Activated CD8-positive, alpha-beta T cell treated with anti-CD3 and anti-CD28 coated beads for 36 hours (primary cell): ENCODE measurements at regions not wholly inside any gene's neighbourhood (a gene's known extent, or its start where the extent isn't known, plus 50 kb on each side); places are given as distances from the start of the nearest gene placed in this dataset.

Source experiments
- ATAC-seq: fragments of 200-7000 bp; cut with Tn5 transposase; one replicate; pipeline ENCODE4 v1.10.0; 2021; ENCODE audit warnings: mild to moderate bottlenecking, moderate library complexity
- CTCF ChIA-PET: fragments of 350-600 bp; sonication (Branson Sonifier 250); formaldehyde crosslinking; loops from one replicate; lab custom pipeline; 2021; ENCODE audit warnings: antibody characterized with exemption; lab: Charles Lee
- POLR2A ChIA-PET: fragments of 350-600 bp; sonication (Branson Sonifier 250); formaldehyde crosslinking; loops from one replicate; lab custom pipeline; 2021; ENCODE audit warnings: antibody characterized with exemption; lab: Charles Lee
- DNase-seq: peaks from one replicate; pipeline ENCODE4 v3.0.0-alpha.2; 2020
- H3K27ac Mint-ChIP-seq: one replicate; pipeline ENCODE4 v1.8.0; 2021; ENCODE audit warnings: mild to moderate bottlenecking, mixed read lengths
- H3K27me3 Mint-ChIP-seq: one replicate; pipeline ENCODE4 v1.8.0; 2021; ENCODE audit warnings: mixed read lengths
- H3K36me3 Mint-ChIP-seq: one replicate; pipeline ENCODE4 v1.8.0; 2021; ENCODE audit warnings: low read depth, mixed read lengths
- H3K4me1 Mint-ChIP-seq: one replicate; pipeline ENCODE4 v1.8.0; 2021; ENCODE audit warnings: low read depth, mixed read lengths
- H3K4me3 Mint-ChIP-seq: one replicate; pipeline ENCODE4 v1.8.0; 2021; ENCODE audit warnings: mild to moderate bottlenecking, moderate library complexity, mixed read lengths
- H3K9me3 Mint-ChIP-seq: one replicate; pipeline ENCODE4 v1.8.0; 2021; ENCODE audit warnings: mixed read lengths
- CTCF ChIP-seq: fragments of 200-600 bp; IDR thresholded peaks from one replicate; pipeline ENCODE4 v1.8.0; 2022; ENCODE audit warnings: antibody characterized with exemption, mild to moderate bottlenecking
- intact Hi-C: fragments of 100-400 bp; cut with micrococcal nuclease; formaldehyde crosslinking; loops from one replicate; pipeline ENCODE4 v1.10.0; 2022

- H3K4me1 Mint-ChIP-seq: no peaks in the 10 kb centered on the region
- ATAC-seq (no peak), DNase-seq (no peak)
- no peak overlapping the region for H3K4me3 Mint-ChIP-seq
- no peaks in the 10 kb centered on the region for H3K9me3 Mint-ChIP-seq
- POLR2A ChIA-PET: no interaction called here
- H3K27me3 Mint-ChIP-seq: peaks cover 6% of the 10 kb centered on the region
- H3K27ac Mint-ChIP-seq: no peak overlapping the region
- CTCF ChIA-PET: no interaction called here
- no peak for TF ChIP-seq CTCF
- no peaks in the 10 kb centered on the region for H3K36me3 Mint-ChIP-seq
- intact Hi-C loops: no loop called here
Observed at GRCh38 chr6:40929176-40929575, 109.8 kb downstream of the UNC5CL start.

DNA sequence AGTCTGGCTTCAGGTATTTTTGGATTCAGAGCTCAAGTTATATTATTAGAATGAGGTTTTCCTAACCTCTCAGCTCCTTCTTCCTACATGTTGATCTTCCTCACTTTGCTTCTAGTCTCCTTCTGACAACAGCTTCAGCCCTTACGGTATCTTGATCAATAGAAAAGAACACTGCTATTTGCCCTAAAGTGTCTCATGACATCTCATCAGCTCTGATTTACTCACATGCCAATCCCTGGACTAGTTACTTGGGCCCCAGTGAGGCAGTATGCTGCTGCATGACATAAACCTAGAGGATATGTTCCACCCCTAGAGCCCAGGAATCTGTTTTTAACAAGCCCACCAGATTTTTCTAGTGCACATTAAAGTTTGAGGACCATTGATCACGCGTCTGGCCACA lies 110.3 kb downstream of the UNC5CL start:
- intact Hi-C loops: no loop called here
- H3K36me3 Mint-ChIP-seq: no peaks in the 10 kb centered on the region
- ATAC-seq (no peak), DNase-seq (no peak)
- peaks cover 6% of the 10 kb centered on the region for H3K27me3 Mint-ChIP-seq
- no peaks in the 10 kb centered on the region for H3K4me1 Mint-ChIP-seq
- ChIA-PET POLR2A (no interaction called here), CTCF (no interaction called here)
- no peaks in the 10 kb centered on the region for H3K9me3 Mint-ChIP-seq
- H3K4me3 Mint-ChIP-seq: no peak overlapping the region
- no peak for TF ChIP-seq CTCF
- H3K27ac Mint-ChIP-seq: no peak overlapping the region

DNA sequence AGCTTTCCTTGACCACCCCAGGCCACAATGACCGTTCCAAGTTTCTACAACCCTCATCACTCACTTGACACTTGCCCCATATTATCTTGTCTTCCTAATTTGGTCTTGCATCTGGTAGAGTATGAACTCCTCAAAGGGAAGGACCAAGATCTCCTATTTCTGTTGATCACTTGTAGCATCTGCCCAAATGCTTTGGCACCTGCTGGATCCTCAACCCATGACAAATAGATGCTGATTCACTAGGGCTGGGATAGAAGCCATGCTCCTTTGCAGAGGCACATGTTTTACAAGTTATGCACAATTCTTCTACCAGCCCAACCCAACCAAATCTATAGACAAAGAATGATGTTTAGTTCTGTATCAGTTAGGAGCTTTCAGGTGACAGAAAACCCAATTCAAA lies 110.7 kb downstream of the UNC5CL start:
- Mint-ChIP-seq H3K9me3 (no peaks in the 10 kb centered on the region), H3K4me1 (no peaks in the 10 kb centered on the region), H3K4me3 (no peak overlapping the region), H3K27ac (no peak overlapping the region), H3K27me3 (peaks cover 3% of the 10 kb centered on the region), H3K36me3 (no peaks in the 10 kb centered on the region)
- ChIA-PET CTCF (no interaction called here), POLR2A (no interaction called here)
- ATAC-seq: no peak
- intact Hi-C loops: no loop called here
- no peak for DNase-seq
- TF ChIP-seq CTCF: no peak

DNA sequence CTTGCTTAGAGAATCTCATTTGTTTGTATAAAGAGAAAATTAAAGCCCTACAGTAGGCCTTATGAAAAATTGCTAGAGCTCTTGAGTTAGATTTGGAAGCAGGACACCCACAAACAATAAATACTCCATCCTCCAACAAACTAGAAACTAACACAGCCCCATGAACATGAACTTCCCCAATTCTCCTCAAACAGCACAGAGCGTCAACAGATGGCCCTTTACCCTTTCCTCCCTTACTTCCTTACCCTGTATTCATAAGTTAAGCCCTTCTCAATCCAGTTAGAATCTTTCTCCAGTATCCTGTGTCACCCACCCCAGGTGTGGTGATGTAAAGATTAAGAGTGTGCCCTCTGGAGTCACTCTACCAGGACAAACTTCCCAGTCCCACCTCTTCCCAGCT lies 113.7 kb downstream of the UNC5CL start:
- H3K4me1 Mint-ChIP-seq: no peaks in the 10 kb centered on the region
- no peak for DNase-seq
- H3K4me3 Mint-ChIP-seq: no peak overlapping the region
- H3K9me3 Mint-ChIP-seq: no peaks in the 10 kb centered on the region
- no peak for ATAC-seq
- peaks cover 6% of the 10 kb centered on the region for H3K27me3 Mint-ChIP-seq
- TF ChIP-seq CTCF: no peak
- POLR2A ChIA-PET: no interaction called here
- CTCF ChIA-PET: no interaction called here
- intact Hi-C loops: no loop called here
- H3K27ac Mint-ChIP-seq: no peak overlapping the region
- no peaks in the 10 kb centered on the region for H3K36me3 Mint-ChIP-seq

GRCh38 chr6:40924839-40925238 lies 114.2 kb downstream of the UNC5CL start:
- DNase-seq (no peak), ATAC-seq (no peak)
- intact Hi-C loops: no loop called here
- no peak for TF ChIP-seq CTCF
- H3K4me3 Mint-ChIP-seq: no peak overlapping the region
- no peak overlapping the region for H3K27ac Mint-ChIP-seq
- ChIA-PET POLR2A (interaction anchor here (0.6 kb wide), 1 partner anchor 1629 kb away, joined by 3 read pairs; no protein-coding TSS in a partner anchor), CTCF (no interaction called here)
- H3K9me3 Mint-ChIP-seq: no peaks in the 10 kb centered on the region
- H3K4me1 Mint-ChIP-seq: no peaks in the 10 kb centered on the region
- H3K27me3 Mint-ChIP-seq: peaks cover 6% of the 10 kb centered on the region
- H3K36me3 Mint-ChIP-seq: no peaks in the 10 kb centered on the region
